ENCODE measurements at regions not wholly inside any gene's neighbourhood (a gene's known extent, or its start where the extent isn't known, plus 50 kb on each side); places are given as distances from the start of the nearest gene placed in this dataset.

DNA sequence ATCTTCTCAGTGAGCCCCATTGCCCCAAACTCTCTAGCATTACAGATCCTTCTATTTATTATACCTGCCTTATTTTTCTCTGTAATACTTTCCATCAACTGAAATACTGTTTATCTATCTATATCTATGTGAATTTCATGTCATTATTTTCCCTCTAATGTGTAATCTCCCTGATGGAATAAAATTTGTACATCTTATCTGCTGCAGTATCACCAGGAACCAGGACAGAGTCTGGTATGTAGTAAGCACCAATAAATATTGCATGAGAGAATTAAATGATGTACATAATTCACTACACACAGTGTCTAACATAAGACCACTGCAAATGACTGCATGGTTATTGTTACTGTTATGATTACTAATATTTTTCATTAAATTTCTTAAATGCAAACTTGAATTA, 759.1 kb downstream of the PRELID2 start:
- ChIA-PET POLR2A (ENCODE audit: unreplicated experiment) (no interaction called here), CTCF (no interaction called here)
- Histone ChIP-seq H2AFZ (replicated peaks; ENCODE audit: low read length, poor library complexity) (no peak overlapping the region), H3K4me3 (ENCODE audit: insufficient read depth, low read depth, low read length) (no peak overlapping the region), H2BK20ac (ENCODE audit: low read depth, low read length) (no peak overlapping the region), H3K27me3 (ENCODE audit: control insufficient read depth, insufficient read depth, low read length) (no peaks in the 10 kb centered on the region), H3K79me1 (ENCODE audit: low read depth in 1 of 2, low read length in 2 of 2) (no peaks in the 10 kb centered on the region), H3K4me1 (ENCODE audit: control insufficient read depth, insufficient read depth, low read length) (no peaks in the 10 kb centered on the region), H3K4me2 (ENCODE audit: low read depth, low read length) (no peak overlapping the region), H2BK15ac (ENCODE audit: low read depth, low read length) (no peak overlapping the region), H3K4ac (ENCODE audit: low read depth, low read length) (no peak overlapping the region), H3K23ac (ENCODE audit: low read depth, low read length) (no peak overlapping the region), H2AK5ac (ENCODE audit: low read depth, low read length) (no peak overlapping the region), H3K9ac (ENCODE audit: low read depth, low read length) (no peak overlapping the region), H3K27ac (ENCODE audit: insufficient read depth, low read length) (no peak overlapping the region), H3K14ac (replicated peaks; ENCODE audit: low read depth, low read length) (no peak overlapping the region), H3K9me1 (ENCODE audit: insufficient read depth, low read length) (no peaks in the 10 kb centered on the region), H3K18ac (ENCODE audit: low read depth, low read length) (no peak overlapping the region), H3K56ac (ENCODE audit: extremely low read depth, insufficient read depth, low read length) (no peak overlapping the region), H4K91ac (ENCODE audit: insufficient read depth, low read depth, low read length) (no peak overlapping the region), H4K8ac (ENCODE audit: low read depth in 2 of 2, low read length in 2 of 2) (no peak overlapping the region), H2BK5ac (ENCODE audit: low read depth, low read length, poor library complexity, severe bottlenecking) (no peak overlapping the region), H4K20me1 (ENCODE audit: insufficient read depth, low read length) (no peaks in the 10 kb centered on the region), H3K36me3 (ENCODE audit: control insufficient read depth, insufficient read depth, low read length) (no peaks in the 10 kb centered on the region), H3K9me3 (ENCODE audit: control insufficient read depth, insufficient read depth, low read length) (no peaks in the 10 kb centered on the region), H2BK120ac (ENCODE audit: low read depth, low read length) (no peak overlapping the region), H2AK9ac (replicated peaks; ENCODE audit: low read depth, low read length, poor library complexity) (no peak overlapping the region), H4K5ac (ENCODE audit: low read depth, low read length) (no peak overlapping the region)
- TF ChIP-seq, protein P1, sequence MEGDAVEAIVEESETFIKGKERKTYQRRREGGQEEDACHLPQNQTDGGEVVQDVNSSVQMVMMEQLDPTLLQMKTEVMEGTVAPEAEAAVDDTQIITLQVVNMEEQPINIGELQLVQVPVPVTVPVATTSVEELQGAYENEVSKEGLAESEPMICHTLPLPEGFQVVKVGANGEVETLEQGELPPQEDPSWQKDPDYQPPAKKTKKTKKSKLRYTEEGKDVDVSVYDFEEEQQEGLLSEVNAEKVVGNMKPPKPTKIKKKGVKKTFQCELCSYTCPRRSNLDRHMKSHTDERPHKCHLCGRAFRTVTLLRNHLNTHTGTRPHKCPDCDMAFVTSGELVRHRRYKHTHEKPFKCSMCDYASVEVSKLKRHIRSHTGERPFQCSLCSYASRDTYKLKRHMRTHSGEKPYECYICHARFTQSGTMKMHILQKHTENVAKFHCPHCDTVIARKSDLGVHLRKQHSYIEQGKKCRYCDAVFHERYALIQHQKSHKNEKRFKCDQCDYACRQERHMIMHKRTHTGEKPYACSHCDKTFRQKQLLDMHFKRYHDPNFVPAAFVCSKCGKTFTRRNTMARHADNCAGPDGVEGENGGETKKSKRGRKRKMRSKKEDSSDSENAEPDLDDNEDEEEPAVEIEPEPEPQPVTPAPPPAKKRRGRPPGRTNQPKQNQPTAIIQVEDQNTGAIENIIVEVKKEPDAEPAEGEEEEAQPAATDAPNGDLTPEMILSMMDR (conservative IDR thresholded peaks at IDR 0.05; ENCODE audit: low read depth, low read length) = no peak
- no peak for TF ChIP-seq MAZ (IDR thresholded peaks at IDR 0.05; ENCODE audit: borderline replicate concordance, low read depth, low read length)
- TF ChIP-seq RAD21 (IDR thresholded peaks at IDR 0.05; ENCODE audit: low read length) = no peak
- no peak for TF ChIP-seq BHLHE40 (IDR thresholded peaks at IDR 0.05; ENCODE audit: low read depth, low read length)
- no peak for TF ChIP-seq RFX5 (IDR thresholded peaks at IDR 0.05; ENCODE audit: low read depth, low read length)
- no peak for TF ChIP-seq FOS (IDR thresholded peaks at IDR 0.05; ENCODE audit: low read depth, low read length)
- TF ChIP-seq SMC3 (IDR thresholded peaks at IDR 0.05; ENCODE audit: low read depth, low read length) = no peak
- TF ChIP-seq RCOR1 (IDR thresholded peaks at IDR 0.05; ENCODE audit: insufficient replicate concordance, low read length) = no peak
- no peak for TF ChIP-seq ELK1 (IDR thresholded peaks at IDR 0.05; ENCODE audit: borderline replicate concordance, low read depth, low read length)
- no peak for TF ChIP-seq MXI1 (IDR thresholded peaks at IDR 0.05; ENCODE audit: borderline replicate concordance, low read depth, low read length)
- TF ChIP-seq USF2 (IDR thresholded peaks at IDR 0.05; ENCODE audit: low read depth, low read length) = no peak
- TF ChIP-seq POLR2A (IDR thresholded peaks at IDR 0.05; ENCODE audit: low read depth, low read length) = no peak
- DNase-seq = no peak
- ATAC-seq (ENCODE audit: low read depth) = no peak
- intact Hi-C loops (cut with micrococcal nuclease) (no loop called here), in situ Hi-C loops (cut with MboI; ENCODE audit: low sequenced_read_pairs) (no loop called here), dilution Hi-C loops (cut with HindIII; ENCODE audit: low sequenced_read_pairs, unreplicated experiment) (no loop called here)
- no TSS peak for BruUV-seq (replicated peaks)

All from IMR-90 (cell line).